NCI-H345 treated with DMSO at 0.1 percent for 48 hours (cell line): ENCODE measurements at regions not wholly inside any gene's neighbourhood (a gene's known extent, or its start where the extent isn't known, plus 50 kb on each side); places are given as distances from the start of the nearest gene placed in this dataset.
"Not testable (repeated sequence)": the region's sequence is repeated elsewhere in the genome, so short reads cannot be mapped to it uniquely, and the experiment has no call there.

Experiments used
- DNase-seq: peaks from one replicate; lab custom pipeline; 2025; ENCODE audit not compliant: unreplicated experiment; lab: John Stamatoyannopoulos, UW

DNA sequence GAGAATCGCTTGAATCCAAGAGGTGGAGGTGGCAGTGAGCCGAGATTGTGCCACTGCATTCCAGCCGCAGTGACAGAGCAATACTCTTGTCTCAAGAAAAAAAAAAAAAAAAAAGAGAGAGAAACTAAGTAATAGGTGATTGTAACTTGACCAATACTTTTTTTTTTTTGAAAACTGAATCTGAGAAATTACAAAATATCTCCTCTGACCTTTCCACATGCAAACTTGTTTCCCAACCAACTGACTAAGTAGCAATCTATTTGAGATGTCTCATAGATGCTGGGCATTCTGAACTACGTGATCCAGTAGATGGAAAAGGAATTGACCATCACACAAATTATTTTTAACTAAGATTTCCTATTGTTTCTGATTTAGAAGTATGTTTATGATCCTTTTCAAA is 407.3 kb upstream of the CHORDC1 start:
- DNase-seq = no peak

DNA sequence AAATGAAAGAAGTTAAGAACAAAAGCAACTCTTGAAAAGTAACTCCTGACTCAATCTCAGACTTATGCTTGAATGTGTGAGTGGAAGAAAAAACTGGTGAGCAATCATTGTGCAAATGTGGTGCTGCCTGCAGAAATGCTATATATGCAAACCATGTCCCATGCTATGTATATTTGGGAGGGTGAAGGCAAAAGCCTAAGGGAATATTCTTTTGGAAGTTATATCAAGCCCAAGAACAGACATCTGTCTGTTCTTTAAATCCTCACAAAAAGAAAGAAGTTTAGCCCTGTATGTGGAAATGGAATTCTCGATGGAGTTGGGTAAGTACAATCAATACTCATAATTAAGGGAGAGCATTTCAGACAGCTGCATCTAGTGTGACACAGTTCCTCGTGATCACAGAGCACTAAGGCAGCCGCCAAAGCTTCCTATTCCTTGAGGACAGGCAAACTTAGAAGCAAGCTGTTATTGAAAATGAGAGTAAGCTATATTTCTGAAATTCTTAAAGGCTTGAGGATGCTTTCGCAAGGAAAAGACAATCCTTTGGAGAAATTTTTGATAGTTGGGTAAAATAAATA is 406.5 kb upstream of the CHORDC1 start:
- no peak for DNase-seq

DNA sequence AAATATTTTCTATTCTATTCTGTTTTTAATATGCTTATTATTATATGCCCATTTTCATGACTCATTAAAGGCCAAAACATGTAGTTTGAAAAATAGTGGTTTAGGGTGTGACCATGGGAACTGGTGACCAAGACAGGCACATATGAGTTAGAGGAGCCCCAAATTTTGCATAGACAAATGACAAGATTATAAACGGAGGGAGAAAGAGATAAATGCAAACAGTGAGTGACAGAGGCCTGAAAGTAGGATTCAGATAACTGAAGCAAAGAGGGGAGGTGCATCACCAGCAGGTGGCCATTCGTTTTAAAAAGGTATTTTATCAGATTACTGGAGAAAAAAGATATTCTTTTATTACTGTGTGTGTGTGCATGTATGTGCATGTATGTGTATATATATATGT is 391.5 kb upstream of the CHORDC1 start:
- DNase-seq = no peak

DNA sequence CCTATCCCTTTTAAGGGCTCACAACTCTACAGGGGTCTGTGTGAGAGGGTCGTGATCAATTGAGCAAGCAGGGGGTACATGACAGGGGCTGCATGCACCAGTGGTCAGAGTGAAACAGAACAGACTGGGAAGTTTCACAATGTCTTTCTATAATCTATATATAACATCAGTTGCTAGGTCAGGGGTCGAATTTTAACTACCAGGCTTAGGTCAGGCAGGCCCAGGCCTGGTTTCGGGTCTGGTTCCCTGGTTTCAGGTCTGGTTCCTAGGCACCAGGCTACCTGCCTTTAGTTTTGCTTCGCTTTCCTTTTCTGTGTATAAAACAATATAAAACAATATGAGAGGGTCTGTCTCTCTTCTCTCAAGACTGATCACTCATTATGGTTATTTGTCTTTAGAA is 390.2 kb upstream of the CHORDC1 start:
- not testable (repeated sequence) for DNase-seq

DNA sequence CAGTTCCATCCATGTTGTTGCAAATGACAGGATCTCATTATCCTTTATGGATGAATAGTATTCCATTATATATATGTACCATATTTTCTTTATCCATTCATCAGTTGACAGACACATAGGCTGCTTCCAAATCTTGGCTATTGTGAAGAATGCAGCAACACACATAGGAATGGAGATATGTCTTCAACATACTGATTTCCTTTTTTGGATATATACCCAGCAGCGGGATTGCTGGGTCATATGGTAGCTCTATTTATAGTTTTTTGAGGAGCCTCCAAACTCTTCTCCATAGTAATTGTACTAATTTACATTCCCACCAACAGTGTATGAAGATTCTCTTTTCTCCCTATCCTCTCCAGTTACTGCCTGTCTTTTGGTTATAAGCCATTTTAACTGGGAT is 383.9 kb upstream of the CHORDC1 start:
- no peak for DNase-seq

DNA sequence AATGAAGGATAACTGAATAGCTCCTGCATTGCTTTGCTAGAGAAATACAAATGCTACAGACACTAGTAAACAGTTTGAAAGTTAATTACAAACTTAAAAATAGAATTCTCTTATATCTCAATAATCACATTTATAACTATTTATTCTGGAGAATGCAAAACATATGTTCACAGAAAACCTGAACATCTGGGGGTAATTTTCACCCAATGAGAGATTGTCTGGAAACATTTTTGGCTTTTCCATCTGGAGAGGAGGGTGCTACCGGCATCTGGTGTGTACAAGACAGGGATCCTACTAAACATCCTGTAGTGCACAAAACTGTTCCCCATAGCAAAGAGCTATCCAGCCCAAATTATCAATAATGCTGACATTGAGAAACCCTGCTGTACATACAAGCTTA is 378.4 kb upstream of the CHORDC1 start:
- no peak for DNase-seq

DNA sequence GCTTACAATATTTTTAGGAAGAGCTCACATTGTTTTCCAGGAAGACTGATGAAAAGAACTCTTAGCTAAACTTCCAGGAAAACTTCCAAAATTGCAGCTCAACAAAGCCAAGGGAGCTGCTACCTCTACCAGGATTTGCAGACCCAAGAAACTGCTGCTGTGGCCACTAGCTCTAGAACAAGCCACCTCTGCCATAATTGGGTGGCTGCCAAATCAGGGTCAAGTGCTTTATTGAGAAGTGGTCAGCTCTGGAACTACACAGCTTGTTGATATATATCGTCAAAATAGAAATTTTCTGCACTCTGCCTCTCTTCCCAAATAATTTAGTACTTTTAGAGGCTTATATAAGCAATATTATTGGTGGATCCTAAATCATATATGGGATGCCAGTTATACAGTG is 371.8 kb upstream of the CHORDC1 start:
- no peak for DNase-seq

DNA sequence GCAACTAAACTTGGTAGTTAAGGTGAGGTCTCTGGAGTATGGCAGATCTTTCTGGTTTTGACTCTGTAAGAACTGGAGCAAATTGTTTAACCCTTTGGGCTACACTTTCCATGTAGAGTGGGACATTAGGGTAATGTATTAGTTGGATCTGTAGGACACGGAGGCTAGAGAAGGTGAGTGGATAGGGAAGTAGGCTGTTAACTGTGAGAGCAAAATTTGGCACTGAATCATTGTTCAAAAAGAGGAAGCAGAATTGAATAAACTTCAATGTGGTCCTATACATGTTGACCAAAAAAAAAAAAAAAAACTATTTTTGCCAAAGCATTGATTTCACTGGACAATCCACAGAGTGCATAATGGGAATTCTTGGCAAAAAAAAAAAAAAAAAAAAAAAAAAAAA is 370.2 kb upstream of the CHORDC1 start:
- DNase-seq = no peak

DNA sequence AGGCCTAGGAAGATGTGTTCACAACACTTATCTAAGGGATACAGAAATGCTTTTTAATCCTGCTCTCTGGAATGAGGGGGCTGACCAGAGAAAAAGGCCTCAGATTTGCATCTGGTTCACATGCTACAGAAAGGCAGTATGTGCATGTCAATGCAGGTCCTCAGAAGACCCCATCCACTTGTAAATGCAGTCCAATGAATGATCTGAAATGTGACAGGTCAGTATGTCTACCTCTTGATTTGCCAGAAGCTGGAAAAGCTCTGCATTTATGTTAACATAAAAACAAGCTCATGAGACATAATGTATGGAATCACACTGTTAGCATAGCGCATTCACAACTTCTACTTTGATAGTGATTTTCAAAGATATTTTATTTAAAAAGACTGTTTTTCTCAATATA is 367.4 kb upstream of the CHORDC1 start:
- no peak for DNase-seq

DNA sequence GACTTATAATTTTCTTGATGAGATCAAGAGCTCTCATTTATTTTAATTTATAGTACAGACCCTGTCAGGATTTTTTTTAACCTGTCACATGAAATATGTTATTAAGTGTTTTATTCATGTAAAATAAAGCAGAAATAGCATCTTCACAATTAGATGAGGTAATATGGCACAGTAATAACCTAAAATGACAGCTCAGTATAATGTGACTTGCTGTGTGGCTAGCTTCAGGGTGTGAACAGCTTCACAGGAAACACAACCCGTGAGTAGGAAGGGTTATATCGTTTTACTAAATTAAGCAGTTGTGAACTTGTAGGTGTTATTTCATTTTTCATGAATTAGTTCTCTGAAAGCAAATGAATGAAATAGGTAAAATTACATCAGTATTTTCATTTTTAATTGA is 366.9 kb upstream of the CHORDC1 start:
- no peak for DNase-seq

DNA sequence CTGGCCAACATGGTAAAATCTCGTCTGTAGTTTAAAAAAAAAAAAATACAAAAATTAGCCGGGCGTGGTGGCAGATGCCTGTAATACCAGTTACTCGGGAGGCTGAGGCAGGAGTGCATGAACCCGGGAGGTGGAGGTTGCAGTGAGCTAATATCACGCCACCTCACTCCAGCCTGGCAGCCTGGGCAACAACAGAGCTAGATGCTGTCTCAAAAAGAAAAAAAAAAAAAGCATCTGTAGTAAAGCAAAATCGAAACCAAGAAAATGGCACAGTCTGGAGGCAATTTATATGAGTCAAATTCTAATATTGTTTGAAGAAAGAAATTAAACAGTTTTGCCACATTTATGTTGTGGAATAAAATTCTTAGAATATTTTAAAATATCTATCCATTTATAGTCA is 365.0 kb upstream of the CHORDC1 start:
- DNase-seq = no peak

DNA sequence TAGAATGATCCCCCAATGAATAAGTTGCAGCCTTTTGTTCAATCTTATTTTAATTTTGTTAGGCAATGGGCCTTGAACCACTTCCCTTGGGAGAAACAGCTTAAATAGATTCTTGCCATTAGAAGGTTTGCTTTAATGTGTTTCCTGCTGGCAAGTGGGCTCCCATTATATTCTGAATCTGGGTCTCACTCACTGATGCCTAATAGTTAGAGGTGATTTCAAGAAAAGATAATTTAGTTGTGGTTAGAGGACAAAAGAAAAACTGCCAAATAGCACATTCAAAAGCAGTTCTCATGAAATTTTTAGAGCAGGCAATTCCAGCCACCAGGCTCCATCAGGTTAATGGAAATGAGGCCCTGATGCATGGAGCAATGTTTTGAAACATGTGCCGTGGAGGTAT is 362.6 kb upstream of the CHORDC1 start:
- DNase-seq = no peak

DNA sequence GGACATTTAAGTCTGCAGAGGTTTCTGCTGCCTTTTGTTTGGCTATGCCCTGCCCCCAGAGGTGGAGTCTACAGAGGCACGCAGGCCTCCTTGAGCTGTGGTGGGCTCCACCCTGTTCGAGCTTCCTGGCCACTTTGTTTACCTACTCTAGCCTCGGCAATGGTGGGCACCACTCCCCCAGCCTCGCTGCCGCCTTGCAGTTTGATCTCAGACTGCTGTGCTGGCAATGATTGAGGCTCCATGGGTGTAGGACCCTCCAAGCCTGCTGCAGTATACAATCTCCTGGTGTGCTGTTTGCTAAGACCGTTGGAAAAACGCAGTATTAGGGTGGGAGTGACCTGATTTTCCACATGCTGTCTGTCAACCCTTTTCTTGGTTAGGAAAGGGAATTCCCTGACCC is 360.1 kb upstream of the CHORDC1 start:
- DNase-seq = not testable (repeated sequence)

DNA sequence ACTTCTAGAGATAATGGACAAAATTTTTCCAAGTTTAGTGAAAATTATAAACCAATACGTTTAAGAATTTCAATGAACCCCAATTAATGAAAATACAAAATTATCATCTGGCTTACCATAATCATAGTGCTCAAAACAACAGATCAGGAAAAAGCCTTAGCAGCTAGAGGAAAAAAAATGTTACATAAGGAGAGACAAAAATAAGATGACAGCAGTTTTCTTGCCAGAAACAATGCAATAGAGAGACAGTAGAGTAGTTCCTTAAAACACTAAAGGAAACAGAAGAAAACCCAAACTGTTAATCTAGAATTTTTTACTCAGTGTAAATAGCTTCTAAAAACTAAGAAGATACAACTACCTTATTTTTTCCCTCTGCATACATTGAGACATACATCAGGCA is 341.7 kb upstream of the CHORDC1 start:
- no peak for DNase-seq

DNA sequence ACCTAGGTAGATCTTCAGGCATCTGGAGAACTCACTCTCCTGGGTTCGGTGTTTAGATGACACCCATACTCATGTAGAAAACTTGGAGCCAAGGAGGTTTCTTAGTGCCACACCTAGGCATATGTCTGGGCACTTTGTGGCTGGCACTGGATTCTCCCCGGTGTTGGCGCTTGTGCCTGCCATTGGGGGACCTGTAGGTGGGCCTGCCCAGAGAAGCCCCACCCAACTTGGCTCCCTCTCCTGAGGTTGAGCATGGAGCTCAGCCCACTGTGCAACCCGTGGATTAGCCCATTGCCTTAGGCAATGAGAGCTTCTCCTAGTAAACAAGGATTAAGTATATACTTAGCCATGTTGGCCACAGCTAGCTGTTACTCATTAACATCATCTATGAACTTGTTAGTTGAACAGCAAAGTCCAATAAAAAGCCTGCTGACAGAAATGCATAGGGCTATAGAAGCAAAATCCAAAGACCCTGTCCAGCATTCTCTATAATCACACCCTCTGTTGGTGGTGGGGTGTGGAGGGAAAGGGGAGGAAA is 335.5 kb upstream of the CHORDC1 start:
- DNase-seq = no peak

DNA sequence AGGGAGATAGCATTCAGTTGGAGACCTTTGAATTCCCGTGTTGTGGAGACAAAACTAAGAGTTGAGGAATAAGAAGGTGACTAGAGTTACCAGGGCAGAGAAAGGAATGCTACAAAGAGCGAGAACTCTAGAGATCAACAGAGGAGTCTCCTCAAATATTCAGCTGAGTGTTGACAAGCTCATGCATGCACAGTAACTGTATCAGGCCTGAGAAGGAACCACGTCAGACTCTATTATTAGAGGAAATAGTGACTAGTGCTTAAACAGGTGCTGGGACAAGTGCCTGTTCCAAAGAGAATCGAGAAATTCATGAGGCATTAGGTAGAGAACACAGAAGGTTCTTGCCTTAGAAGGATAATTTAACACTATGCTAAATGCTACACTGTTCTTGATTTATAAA is 333.8 kb upstream of the CHORDC1 start:
- DNase-seq = no peak

DNA sequence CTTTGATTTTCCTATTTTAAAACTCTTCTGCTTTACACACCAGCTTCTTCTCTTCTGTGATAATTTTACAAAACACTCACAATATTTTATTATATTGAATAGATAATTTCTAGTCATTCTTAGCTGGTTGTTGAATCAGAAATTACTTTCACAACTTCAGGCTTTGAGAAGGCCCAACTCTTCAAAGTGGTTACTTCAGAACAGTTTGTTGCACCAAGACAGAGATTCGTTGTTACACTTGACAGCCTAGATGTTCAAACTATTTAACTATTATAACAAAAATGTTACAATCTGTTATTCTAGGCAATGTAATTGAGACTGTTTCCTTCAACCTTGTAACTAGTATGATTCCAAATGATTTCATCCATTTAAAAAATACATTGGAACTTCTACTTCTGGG is 333.2 kb upstream of the CHORDC1 start:
- no peak for DNase-seq

DNA sequence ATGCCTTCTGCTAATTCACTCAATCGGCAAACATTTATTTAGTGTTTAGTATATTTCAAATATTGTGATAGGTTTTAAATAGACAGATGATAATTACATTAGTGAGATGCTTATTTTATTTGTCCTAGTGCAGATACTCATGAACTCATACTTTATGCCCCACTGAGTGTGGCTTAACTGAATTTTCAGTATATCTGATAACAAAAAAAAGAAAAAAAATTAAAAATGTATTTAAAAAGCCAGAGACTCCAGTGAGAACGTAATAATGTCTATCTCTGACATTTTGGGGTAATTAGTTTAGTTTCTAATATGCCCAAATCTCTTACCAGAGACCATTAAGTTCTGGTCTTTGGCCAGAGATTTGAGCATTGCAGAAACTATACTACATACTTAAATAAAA is 332.6 kb upstream of the CHORDC1 start:
- DNase-seq = no peak

DNA sequence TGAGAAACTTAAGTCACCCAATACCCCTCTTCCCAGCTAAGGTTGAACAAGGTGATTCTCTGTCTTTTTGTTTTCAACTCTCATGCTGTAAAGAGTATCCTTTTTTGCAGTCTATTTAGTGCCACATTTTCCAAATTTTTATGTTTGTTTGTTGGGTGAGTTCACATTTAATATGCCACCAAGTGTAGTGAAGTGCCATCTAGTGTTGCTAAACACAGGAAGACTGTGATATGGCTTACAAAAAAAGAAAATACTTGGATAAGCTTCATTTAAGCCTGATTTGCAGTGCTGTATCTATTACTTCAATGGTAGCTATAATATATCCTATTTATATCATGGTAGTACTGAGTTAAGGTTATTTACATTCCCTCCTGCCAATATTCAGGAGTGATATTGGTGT is 319.2 kb upstream of the CHORDC1 start:
- DNase-seq = no peak

DNA sequence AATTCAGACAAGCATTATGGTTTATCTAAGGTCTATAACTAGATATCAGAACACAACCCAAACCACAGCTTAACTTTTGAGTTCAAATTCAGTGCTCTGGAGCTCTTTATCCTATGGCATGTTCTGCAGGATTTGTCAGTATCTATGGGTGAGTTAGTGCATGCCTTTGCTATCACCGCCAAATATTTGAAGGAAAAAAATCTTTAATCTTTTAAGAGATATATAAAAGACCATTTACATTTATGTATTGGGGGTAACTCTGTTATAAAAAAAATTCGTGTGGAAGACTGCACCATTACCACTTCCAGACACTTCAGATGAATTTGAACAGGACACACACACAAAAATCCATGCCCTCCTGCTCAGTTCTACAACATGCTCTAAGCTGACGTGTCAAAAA is 313.5 kb upstream of the CHORDC1 start:
- no peak for DNase-seq

DNA sequence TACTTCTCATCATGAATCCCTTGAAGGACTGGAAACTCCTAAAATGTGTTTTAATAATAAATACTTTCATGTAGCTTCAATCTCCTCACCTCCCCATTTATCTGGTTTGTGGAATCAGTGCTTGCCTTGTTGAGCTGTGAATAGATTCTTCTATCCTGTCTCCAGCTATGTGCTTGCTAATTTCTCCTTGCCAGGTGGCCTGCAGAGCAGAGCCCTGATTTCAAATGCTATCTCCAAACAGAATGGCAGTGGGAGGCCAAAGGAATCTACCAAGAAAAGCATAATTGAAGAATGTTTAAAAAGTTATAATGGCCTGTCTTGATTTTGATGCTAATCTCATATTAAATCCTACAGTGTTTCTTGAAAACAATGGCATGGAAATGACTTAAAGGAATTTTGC is 309.3 kb upstream of the CHORDC1 start:
- no peak for DNase-seq

DNA sequence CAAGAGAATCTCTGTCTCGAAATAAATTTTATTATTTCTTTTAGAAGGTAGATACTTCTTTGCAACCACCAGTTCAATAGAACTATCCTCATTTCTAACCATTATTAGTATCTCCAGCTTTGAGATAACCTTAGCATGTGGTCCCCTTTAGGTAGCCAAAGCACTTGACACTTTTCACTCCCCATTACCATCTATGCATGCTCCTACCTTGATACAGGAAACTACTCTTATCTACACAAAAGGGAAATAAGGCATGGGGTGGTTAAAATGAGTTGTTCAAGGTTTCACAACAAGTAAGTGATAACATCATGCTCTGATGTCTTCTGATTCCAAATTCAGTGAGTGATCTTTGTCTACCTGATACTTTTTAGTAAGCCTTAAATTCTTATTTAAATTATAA is 308.2 kb upstream of the CHORDC1 start:
- DNase-seq = no peak

DNA sequence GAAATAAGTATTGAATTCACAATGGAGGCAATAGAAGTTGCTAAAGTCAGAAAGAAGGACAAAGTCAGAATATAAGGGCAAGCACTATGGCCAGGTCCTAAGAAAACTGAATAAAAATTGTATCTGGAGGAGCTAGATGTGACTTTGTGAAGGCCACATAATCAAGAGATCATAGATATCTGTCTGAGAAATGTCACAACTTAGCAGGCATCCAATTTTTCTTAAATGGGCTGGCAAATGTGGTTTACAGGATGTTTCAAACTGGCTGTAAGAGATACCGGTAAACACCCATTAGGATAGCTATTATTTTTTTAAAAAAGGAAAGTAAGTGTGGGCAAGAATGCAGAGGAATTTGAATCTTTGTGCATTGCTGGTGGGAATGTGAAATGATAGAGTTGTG is 303.1 kb upstream of the CHORDC1 start:
- DNase-seq = no peak

DNA sequence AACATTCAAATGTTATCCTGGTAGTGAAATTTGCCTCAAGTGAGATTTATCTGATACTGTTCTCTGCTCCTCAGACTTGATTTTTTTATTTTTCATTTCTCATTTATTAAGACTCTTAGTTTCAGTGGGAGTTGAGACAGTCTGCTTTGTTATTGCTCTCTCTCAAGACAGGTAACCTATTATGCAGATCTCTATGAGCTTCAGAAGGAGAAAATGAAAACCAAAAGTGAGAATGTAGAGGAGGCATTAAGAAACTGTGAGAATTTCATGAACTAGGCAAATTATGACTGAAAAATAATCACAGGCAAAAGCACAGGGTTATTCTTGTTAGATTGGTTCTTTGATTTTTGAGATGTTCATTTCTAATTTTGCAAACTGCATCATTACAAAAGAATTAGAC is 290.0 kb upstream of the CHORDC1 start:
- DNase-seq = no peak
